GM12878 (cell line): ENCODE measurements at regions not wholly inside any gene's neighbourhood (a gene's known extent, or its start where the extent isn't known, plus 50 kb on each side); places are given as distances from the start of the nearest gene placed in this dataset.

Experiments used
- EGR1 ChIP-seq, 2 experiments: IDR thresholded peaks; 1 replicate in 1 of 2; 2 replicates in 1 of 2; pipeline ENCODE4 v1.6.1; 2011 to 2012; ENCODE audit warnings: low read depth in 2 of 2, low read length in 2 of 2, borderline replicate concordance in 1 of 2, mild to moderate bottlenecking in 1 of 2, moderate library complexity in 1 of 2
- EZH2 ChIP-seq: IDR thresholded peaks from 2 replicates; pipeline ENCODE4 v1.6.1; 2012; ENCODE audit warnings: low read depth, mild to moderate bottlenecking, control low read depth, inconsistent platforms, low read length, borderline replicate concordance; ENCODE audit not compliant: control insufficient read depth
- PAX5 ChIP-seq: IDR thresholded peaks from 2 replicates; pipeline ENCODE4 v1.6.1; 2011; ENCODE audit warnings: low read depth, low read length, borderline replicate concordance
- POLR2A ChIP-seq: IDR thresholded peaks from 2 replicates; pipeline ENCODE4 v1.6.1; 2011; ENCODE audit warnings: low read depth, mild to moderate bottlenecking, low read length
- SUZ12 ChIP-seq: fragments of 200-600 bp; sonication (generic); IDR thresholded peaks from one replicate; pipeline ENCODE4 v1.6.1; 2018; ENCODE audit warnings: antibody characterized with exemption, mild to moderate bottlenecking; ENCODE audit not compliant: unreplicated experiment
- TCF7 ChIP-seq: IDR thresholded peaks from 2 replicates; pipeline ENCODE4 v1.6.1; 2014; ENCODE audit warnings: antibody characterized with exemption, borderline replicate concordance
- TF ChIP-seq, protein P1 (sequence below), 3 experiments: IDR thresholded peaks in 2 of 3; conservative IDR thresholded peaks in 1 of 3; 2 replicates each; pipeline ENCODE4 v1.5.1; 2011; ENCODE audit warnings: low read depth in 3 of 3, low read length in 3 of 3, mild to moderate bottlenecking in 3 of 3, control low read depth in 2 of 3, moderate library complexity in 2 of 3, inconsistent platforms in 1 of 3, mixed read lengths in 1 of 3; ENCODE audit not compliant: control insufficient read depth in 2 of 3, insufficient read depth in 1 of 3; ENCODE audit errors: extremely low read depth in 1 of 3
- TF ChIP-seq, protein P2 (sequence below): IDR thresholded peaks from 2 replicates; pipeline ENCODE4 v1.6.1; 2011; ENCODE audit warnings: mild to moderate bottlenecking, low read depth, low read length, moderate library complexity; ENCODE audit not compliant: insufficient replicate concordance

DNA sequence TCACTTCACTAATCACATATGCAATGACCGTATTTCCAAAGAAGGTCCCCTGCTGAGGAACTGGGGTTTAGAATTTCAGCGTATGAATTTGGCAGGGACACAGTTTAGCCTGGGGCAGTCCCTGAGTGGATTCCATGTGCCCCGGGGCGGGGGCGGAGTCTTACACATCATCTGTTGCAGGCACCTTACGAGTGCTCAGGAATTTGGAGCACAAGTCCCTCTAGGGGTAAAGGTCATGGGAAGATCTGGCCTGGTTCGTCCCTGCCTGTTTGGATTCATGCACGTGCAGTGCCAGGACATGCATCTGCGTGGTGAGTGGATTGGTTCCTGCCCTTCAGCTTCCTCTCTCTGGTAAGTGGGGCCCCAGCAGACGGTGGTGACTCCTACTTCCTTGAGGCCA lies 208.3 kb upstream of the C1orf174 start:
- TF ChIP-seq POLR2A (no peak), TCF7 (no peak), SUZ12 (no peak), EGR1 (IDR thresholded peaks at IDR 0.05; ENCODE audit: borderline replicate concordance in 1 of 2, low read depth in 2 of 2, low read length in 2 of 2) (no peak), EZH2 (no peak), PAX5 (no peak)
- TF ChIP-seq, protein P1, sequence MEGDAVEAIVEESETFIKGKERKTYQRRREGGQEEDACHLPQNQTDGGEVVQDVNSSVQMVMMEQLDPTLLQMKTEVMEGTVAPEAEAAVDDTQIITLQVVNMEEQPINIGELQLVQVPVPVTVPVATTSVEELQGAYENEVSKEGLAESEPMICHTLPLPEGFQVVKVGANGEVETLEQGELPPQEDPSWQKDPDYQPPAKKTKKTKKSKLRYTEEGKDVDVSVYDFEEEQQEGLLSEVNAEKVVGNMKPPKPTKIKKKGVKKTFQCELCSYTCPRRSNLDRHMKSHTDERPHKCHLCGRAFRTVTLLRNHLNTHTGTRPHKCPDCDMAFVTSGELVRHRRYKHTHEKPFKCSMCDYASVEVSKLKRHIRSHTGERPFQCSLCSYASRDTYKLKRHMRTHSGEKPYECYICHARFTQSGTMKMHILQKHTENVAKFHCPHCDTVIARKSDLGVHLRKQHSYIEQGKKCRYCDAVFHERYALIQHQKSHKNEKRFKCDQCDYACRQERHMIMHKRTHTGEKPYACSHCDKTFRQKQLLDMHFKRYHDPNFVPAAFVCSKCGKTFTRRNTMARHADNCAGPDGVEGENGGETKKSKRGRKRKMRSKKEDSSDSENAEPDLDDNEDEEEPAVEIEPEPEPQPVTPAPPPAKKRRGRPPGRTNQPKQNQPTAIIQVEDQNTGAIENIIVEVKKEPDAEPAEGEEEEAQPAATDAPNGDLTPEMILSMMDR (IDR thresholded peaks at IDR 0.05 in 2 of 3, conservative IDR thresholded peaks at IDR 0.05 in 1 of 3; ENCODE audit: control insufficient read depth in 2 of 3, extremely low read depth in 1 of 3, insufficient read depth in 1 of 3, low read depth in 3 of 3, low read length in 3 of 3): no peak
- TF ChIP-seq, protein P2, sequence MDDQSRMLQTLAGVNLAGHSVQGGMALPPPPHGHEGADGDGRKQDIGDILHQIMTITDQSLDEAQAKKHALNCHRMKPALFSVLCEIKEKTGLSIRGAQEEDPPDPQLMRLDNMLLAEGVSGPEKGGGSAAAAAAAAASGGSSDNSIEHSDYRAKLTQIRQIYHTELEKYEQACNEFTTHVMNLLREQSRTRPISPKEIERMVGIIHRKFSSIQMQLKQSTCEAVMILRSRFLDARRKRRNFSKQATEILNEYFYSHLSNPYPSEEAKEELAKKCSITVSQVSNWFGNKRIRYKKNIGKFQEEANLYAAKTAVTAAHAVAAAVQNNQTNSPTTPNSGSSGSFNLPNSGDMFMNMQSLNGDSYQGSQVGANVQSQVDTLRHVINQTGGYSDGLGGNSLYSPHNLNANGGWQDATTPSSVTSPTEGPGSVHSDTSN: no peak
